Trophoblast cell (in vitro differentiated cells and primary cell): ENCODE measurements at regions not wholly inside any gene's neighbourhood (a gene's known extent, or its start where the extent isn't known, plus 50 kb on each side); places are given as distances from the start of the nearest gene placed in this dataset.
A peak's percentile ranks its signal among the peaks of the same experiment; 100 is the strongest.

Source experiments
- DNase-seq, 2 donors: peaks; one replicate each; pipeline ENCODE4 v3.0.0-alpha.2; 2016
- H2AFZ ChIP-seq: 2 replicates; pipeline ENCODE4 v1.6.1; 2013; ENCODE audit warnings: low read length, moderate library complexity, mild to moderate bottlenecking; ENCODE audit not compliant: insufficient read depth, poor library complexity
- H2AK5ac ChIP-seq: 2 replicates; pipeline ENCODE4 v1.6.1; 2013; ENCODE audit warnings: mild to moderate bottlenecking, low read length
- H2BK120ac ChIP-seq: 2 replicates; pipeline ENCODE4 v1.6.1; 2013; ENCODE audit warnings: low read length, mild to moderate bottlenecking, moderate library complexity; ENCODE audit not compliant: insufficient read depth, poor library complexity
- H2BK12ac ChIP-seq: 2 replicates; pipeline ENCODE4 v1.6.1; 2013; ENCODE audit warnings: mild to moderate bottlenecking, low read length, moderate library complexity
- H2BK5ac ChIP-seq: 2 replicates; pipeline ENCODE4 v1.6.1; 2013; ENCODE audit warnings: low read length, low read depth, moderate library complexity, mild to moderate bottlenecking; ENCODE audit not compliant: poor library complexity
- H3K14ac ChIP-seq: 2 replicates; pipeline ENCODE4 v1.6.1; 2013; ENCODE audit warnings: mild to moderate bottlenecking, low read length
- H3K18ac ChIP-seq: 2 replicates; pipeline ENCODE4 v1.6.1; 2013; ENCODE audit warnings: mild to moderate bottlenecking, low read length
- H3K23ac ChIP-seq: 2 replicates; pipeline ENCODE4 v1.6.1; 2013; ENCODE audit warnings: low read length
- H3K27ac ChIP-seq: 2 replicates; pipeline ENCODE4 v1.5.1; 2013; ENCODE audit warnings: low read depth, mild to moderate bottlenecking, inconsistent platforms, low read length, moderate library complexity
- H3K27me3 ChIP-seq: 2 replicates; pipeline ENCODE4 v1.6.1; 2013; ENCODE audit warnings: inconsistent platforms, mild to moderate bottlenecking, low read length, moderate library complexity; ENCODE audit not compliant: insufficient read depth
- H3K36me3 ChIP-seq, 2 experiments: 1 replicate in 1 of 2; 2 replicates in 1 of 2; pipeline ENCODE4 v1.6.1; 2013; ENCODE audit warnings: low read length in 2 of 2, mild to moderate bottlenecking in 2 of 2, moderate library complexity in 1 of 2; ENCODE audit not compliant: insufficient read depth in 2 of 2, control insufficient read depth in 1 of 2
- H3K4ac ChIP-seq: 2 replicates; pipeline ENCODE4 v1.6.1; 2013; ENCODE audit warnings: low read depth, mild to moderate bottlenecking, low read length, moderate library complexity
- H3K4me1 ChIP-seq, 2 experiments: 1 replicate in 1 of 2; 2 replicates in 1 of 2; pipeline ENCODE4 v1.6.1; 2013; ENCODE audit warnings: low read length in 2 of 2, mild to moderate bottlenecking in 2 of 2, moderate library complexity in 1 of 2; ENCODE audit not compliant: insufficient read depth in 2 of 2, control insufficient read depth in 1 of 2
- H3K4me2 ChIP-seq: 2 replicates; pipeline ENCODE4 v1.6.1; 2013; ENCODE audit warnings: inconsistent platforms, mild to moderate bottlenecking, low read length, moderate library complexity
- H3K4me3 ChIP-seq: 2 replicates; pipeline ENCODE4 v1.5.1; 2013; ENCODE audit warnings: mild to moderate bottlenecking, low read depth, low read length, inconsistent platforms
- H3K79me1 ChIP-seq: one replicate; pipeline ENCODE4 v1.6.1; 2013; ENCODE audit warnings: low read length
- H3K79me2 ChIP-seq: 2 replicates; pipeline ENCODE4 v1.6.1; 2013; ENCODE audit warnings: low read length, mild to moderate bottlenecking; ENCODE audit not compliant: control insufficient read depth, insufficient read depth, poor library complexity
- H3K9ac ChIP-seq: 2 replicates; pipeline ENCODE4 v1.6.1; 2013; ENCODE audit warnings: mild to moderate bottlenecking, low read length
- H3K9me3 ChIP-seq: 2 replicates; pipeline ENCODE4 v1.6.1; 2013; ENCODE audit warnings: low read depth, mild to moderate bottlenecking, control low read depth, inconsistent platforms, low read length; ENCODE audit not compliant: insufficient read depth
- H4K12ac ChIP-seq: 2 replicates; pipeline ENCODE4 v1.6.1; 2013; ENCODE audit warnings: low read depth, mild to moderate bottlenecking, low read length, moderate library complexity
- H4K8ac ChIP-seq: 2 replicates; pipeline ENCODE4 v1.6.1; 2013; ENCODE audit warnings: low read depth, mild to moderate bottlenecking, low read length, moderate library complexity
- H4K91ac ChIP-seq: one replicate; pipeline ENCODE4 v1.6.1; 2013; ENCODE audit warnings: low read depth, mild to moderate bottlenecking, low read length, moderate library complexity
- WGBS: extraction: QIAGEN DNeasy Blood & Tissue Kit; methylation state at CpG from one replicate; pipeline ENCODE4 v1.1.7; 2013; ENCODE audit warnings: missing lambda C conversion rate; ENCODE audit not compliant: insufficient read length, insufficient coverage; ENCODE audit errors: extremely low coverage; 5-methylcytosine and 5-hydroxymethylcytosine counted together

GRCh38 chr5:103464835-103465484 lies 97.6 kb downstream of the NUDT12 start:
- Histone ChIP-seq H3K9ac (no peak overlapping the region), H3K18ac (peak overlapping the region; percentile 16), H3K4me1 (peaks cover 6 to 9% of the 10 kb centered on the region in 2 experiments), H2AK5ac (peak overlapping the region; percentile 45), H3K79me1 (peaks cover 27% of the 10 kb centered on the region), H3K23ac (no peak overlapping the region), H4K91ac (peak overlapping the region; percentile 66), H3K9me3 (no peaks in the 10 kb centered on the region), H4K8ac (peak overlapping the region; percentile 4), H2AFZ (no peak overlapping the region), H2BK5ac (peak overlapping the region; percentile 29), H3K27me3 (no peaks in the 10 kb centered on the region), H2BK120ac (peak overlapping the region; percentile 86), H3K27ac (no peak overlapping the region), H3K4me2 (no peak overlapping the region), H2BK12ac (peak overlapping the region; percentile 74), H3K36me3 (no peaks in the 10 kb centered on the region), H3K4ac (no peak overlapping the region), H3K79me2 (peaks cover 2% of the 10 kb centered on the region), H3K14ac (peak overlapping the region; percentile 45), H3K4me3 (no peak overlapping the region), H4K12ac (no peak overlapping the region)
- WGBS = no CpG with 5 or more reads among the region's 5 CpGs
- DNase-seq = no peak

DNA sequence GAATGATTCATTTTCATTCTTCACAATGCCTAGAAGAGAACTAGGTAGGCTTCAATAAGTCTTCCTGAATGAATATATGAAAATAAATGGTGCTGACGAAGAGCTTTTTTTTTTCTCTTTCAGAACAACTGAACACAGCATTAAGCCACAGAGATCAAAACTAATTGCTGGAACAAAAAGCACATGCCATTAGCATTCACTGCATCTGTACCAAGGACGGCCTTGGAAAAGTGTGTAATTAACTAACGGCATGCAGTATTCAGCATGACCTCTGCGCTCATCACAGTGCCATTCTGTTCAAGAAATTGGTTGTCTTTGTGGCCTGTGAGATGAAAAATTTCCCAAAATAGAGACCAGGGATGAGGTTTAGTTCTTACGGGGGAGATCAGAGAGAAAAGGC lies 99.3 kb downstream of the NUDT12 start:
- H3K9ac ChIP-seq = no peak overlapping the region
- H2BK5ac ChIP-seq = peak overlapping the region; percentile 55
- no peak overlapping the region for H4K8ac ChIP-seq
- peak overlapping the region; percentile 71 for H2AK5ac ChIP-seq
- no peak overlapping the region for H3K23ac ChIP-seq
- H3K27ac ChIP-seq = no peak overlapping the region
- peak overlapping the region; percentile 67 for H3K4ac ChIP-seq
- H4K91ac ChIP-seq = peak overlapping the region; percentile 85
- no peak overlapping the region for H3K4me3 ChIP-seq
- H3K9me3 ChIP-seq = no peaks in the 10 kb centered on the region
- H3K36me3 ChIP-seq = no peaks in the 10 kb centered on the region
- peaks cover 2% of the 10 kb centered on the region for H3K79me2 ChIP-seq
- peaks cover 34% of the 10 kb centered on the region for H3K79me1 ChIP-seq
- no peak overlapping the region for H2BK12ac ChIP-seq
- H3K14ac ChIP-seq = peak overlapping the region; percentile 74
- H3K27me3 ChIP-seq = no peaks in the 10 kb centered on the region
- peaks cover 6 to 9% of the 10 kb centered on the region in 2 experiments for H3K4me1 ChIP-seq
- H4K12ac ChIP-seq = no peak overlapping the region
- no peak overlapping the region for H3K4me2 ChIP-seq
- WGBS = no CpG with 5 or more reads among the region's 5 CpGs
- no peak for DNase-seq
- peak overlapping the region; percentile 92 for H2BK120ac ChIP-seq
- no peak overlapping the region for H2AFZ ChIP-seq
- H3K18ac ChIP-seq = no peak overlapping the region

- Histone ChIP-seq H3K9ac (no peak overlapping the region), H3K14ac (no peak overlapping the region), H3K18ac (no peak overlapping the region), H2BK12ac (no peak overlapping the region), H3K9me3 (no peaks in the 10 kb centered on the region), H3K4me3 (no peak overlapping the region), H4K91ac (no peak overlapping the region), H3K27me3 (no peaks in the 10 kb centered on the region), H2AK5ac (no peak overlapping the region), H3K36me3 (no peaks in the 10 kb centered on the region), H3K27ac (no peak overlapping the region), H2AFZ (no peak overlapping the region), H3K4me2 (no peak overlapping the region), H4K8ac (no peak overlapping the region), H2BK5ac (no peak overlapping the region), H3K4ac (no peak overlapping the region), H3K4me1 (peaks cover 6 to 9% of the 10 kb centered on the region in 2 experiments), H3K79me2 (peaks cover 2% of the 10 kb centered on the region), H4K12ac (no peak overlapping the region), H3K23ac (no peak overlapping the region), H2BK120ac (no peak overlapping the region), H3K79me1 (peaks cover 34% of the 10 kb centered on the region)
- no peak for DNase-seq
- WGBS = no CpG with 5 or more reads among the region's 1 CpG
Observed at GRCh38 chr5:103461243-103461642, 101.3 kb downstream of the NUDT12 start.

DNA sequence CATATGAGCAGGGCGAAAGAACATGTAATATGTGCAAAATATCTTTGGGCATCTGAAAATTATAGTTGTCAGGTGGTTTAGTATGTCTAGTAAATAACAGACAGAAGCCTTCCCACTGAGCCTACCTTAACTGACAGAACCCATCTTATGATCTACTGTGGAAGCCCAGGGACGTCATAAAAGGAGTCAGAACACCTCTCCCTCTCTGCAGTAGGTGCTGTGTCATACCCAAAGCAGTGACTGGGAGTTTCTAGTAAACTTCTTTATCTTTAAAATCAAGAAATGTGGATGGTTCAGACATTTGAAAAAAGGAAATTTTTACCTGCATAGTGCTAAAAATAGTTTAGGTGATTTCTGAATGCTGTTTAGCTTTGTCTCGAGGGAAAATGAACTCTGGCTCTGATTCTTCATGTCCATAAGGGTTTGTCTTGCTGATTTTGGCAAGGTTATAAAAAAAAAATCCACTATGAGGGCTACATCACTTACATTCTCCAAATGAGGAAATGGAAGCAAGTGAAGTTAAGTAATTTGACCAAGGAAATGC lies 104.0 kb downstream of the NUDT12 start:
- Histone ChIP-seq H3K23ac (no peak overlapping the region), H3K79me2 (peaks cover 2% of the 10 kb centered on the region), H2BK5ac (no peak overlapping the region), H3K14ac (no peak overlapping the region), H2BK120ac (peak overlapping the region; percentile 17), H3K9me3 (no peaks in the 10 kb centered on the region), H4K8ac (no peak overlapping the region), H3K36me3 (no peaks in the 10 kb centered on the region), H3K18ac (no peak overlapping the region), H4K12ac (no peak overlapping the region), H3K27me3 (no peaks in the 10 kb centered on the region), H2BK12ac (no peak overlapping the region), H3K4me1 (peaks cover 3 to 6% of the 10 kb centered on the region in 2 experiments), H2AK5ac (no peak overlapping the region), H3K9ac (no peak overlapping the region), H2AFZ (no peak overlapping the region), H3K4me2 (no peak overlapping the region), H3K4me3 (no peak overlapping the region), H3K27ac (peak overlapping the region; percentile 71), H3K4ac (no peak overlapping the region), H3K79me1 (peaks cover 20% of the 10 kb centered on the region), H4K91ac (no peak overlapping the region)
- WGBS = no CpG with 5 or more reads among the region's 3 CpGs
- DNase-seq = peak; percentile 76 to 96
